ENCODE measurements at regions not wholly inside any gene's neighbourhood (a gene's known extent, or its start where the extent isn't known, plus 50 kb on each side); places are given as distances from the start of the nearest gene placed in this dataset.
"Not testable (repeated sequence)": the region's sequence is repeated elsewhere in the genome, so short reads cannot be mapped to it uniquely, and the experiment has no call there.

DNA sequence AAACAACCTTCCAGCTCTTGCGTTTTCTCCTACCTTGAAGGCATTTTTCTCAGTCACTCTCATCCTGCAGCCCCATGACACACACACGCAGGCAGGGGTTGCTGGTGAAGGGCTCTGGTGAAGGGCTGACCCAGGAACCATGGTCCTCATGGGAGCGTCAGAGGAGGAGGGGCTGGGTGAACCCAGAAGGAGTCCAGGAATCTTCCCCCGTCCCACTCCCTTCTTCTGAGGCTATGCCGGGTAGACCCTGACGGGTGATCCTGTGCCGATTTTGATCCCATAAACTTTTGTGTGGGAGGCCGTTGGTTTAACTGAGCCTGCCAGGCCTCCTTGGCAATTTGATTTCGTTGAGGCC is 278.4 kb upstream of the FOXF1 start:
- DNase-seq (ENCODE audit: low spot score) = no peak

DNA sequence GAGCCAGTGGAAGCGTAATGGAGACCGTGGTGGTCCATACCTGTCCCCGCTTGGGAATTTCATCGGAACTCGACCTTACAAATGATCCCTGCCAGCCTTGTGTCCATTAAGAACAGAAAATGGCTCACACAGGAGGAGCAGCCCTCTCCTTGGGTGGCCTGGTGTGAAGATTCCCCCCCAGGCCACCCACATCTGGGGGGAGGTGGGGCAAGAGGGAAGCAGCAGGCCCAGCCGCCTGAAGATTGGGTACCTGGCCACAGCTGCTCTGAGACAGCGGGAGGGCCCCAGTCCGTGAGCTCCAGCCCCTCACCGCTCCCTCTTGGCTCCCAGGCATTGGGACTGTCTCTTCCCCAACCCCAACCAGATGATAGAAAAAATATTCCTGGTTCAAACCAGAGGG is 277.8 kb upstream of the FOXF1 start:
- DNase-seq (ENCODE audit: low spot score) = no peak

DNA sequence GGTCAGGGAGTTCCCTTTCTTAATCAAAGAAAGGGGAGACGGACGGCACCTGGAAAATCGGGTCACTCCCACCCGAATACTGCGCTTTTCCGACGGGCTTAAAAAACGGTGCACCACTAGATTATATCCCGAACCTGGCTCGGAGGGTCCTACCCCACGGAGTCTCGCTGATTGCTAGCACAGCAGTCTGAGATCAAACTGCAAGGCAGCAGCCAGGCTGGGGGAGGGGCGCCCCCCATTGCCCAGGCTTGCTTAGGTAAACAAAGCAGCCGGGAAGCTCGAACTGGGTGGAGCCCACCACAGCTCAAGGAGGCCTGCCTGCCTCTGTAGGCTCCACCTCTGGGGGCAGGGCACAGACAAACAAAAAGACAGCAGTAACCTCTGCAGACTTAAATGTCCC is 276.8 kb upstream of the FOXF1 start:
- DNase-seq (ENCODE audit: low spot score) = not testable (repeated sequence)

DNA sequence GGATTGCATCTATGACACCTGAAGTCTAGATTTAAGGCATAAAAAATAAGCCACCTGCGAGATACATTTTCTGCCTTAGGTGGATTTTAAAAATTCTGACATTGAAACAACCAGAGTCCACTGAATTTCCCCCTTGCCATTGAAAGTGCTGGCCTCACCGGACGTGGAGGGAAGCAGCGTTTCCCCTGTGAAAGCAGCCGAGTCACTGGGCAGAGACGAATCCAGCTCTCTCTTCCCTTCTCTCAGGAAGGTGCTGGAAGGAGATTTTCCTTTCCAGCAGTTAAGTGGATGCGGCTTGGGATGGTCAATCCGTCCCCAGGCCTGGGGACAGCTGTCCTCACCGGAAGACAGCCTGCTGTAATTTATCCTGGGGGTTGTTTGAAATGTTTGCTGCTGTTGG is 270.9 kb upstream of the FOXF1 start:
- no peak for DNase-seq (ENCODE audit: low spot score)

- no peak for DNase-seq (ENCODE audit: low spot score)
Observed at GRCh38 chr16:86240716-86241363, 269.5 kb upstream of the FOXF1 start.

GRCh38 chr16:86241681-86242080 is 268.6 kb upstream of the FOXF1 start:
- no peak for DNase-seq (ENCODE audit: low spot score)

DNA sequence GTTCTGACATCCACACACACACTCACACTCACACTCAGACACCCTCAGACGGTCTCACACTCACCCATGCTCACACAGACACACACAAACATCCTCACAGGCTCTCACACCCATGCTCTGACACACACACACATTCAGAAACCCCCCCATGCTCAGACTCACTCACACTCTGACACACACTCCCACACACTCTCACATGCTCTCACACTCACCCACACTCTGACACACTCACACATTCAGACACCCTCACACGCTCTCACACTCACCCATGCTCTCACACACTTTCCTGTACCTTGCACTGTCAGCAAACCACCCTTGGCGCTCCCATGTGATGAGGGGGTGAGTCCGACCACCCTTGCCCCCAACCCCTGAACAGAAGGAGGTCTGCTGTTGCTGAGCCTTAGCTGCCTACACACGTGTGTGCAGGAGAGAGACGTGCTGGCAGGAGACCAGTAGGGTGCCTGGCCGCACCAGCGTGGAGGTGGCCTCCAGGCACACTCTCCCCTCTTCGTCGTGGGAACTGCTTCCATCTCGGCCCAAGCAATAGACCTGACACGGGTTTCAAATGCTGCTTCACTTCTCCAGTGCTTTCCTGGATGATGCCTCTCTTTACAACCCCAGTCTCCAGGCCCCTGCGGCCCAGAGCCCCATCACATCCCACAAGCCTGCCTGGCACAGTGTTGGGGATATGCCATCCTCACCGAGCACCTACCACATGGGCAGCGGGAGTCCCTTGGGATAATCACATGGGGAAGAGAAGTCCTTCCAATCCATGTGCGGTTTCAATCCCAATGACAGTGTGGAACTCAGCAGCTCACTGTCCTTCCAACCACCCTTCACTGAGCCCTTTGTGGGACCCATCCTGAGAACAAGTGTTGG is 267.8 kb upstream of the FOXF1 start:
- no peak for DNase-seq (ENCODE audit: low spot score)

GRCh38 chr16:86243123-86243473 is 267.2 kb upstream of the FOXF1 start:
- DNase-seq (ENCODE audit: low spot score) = no peak

DNA sequence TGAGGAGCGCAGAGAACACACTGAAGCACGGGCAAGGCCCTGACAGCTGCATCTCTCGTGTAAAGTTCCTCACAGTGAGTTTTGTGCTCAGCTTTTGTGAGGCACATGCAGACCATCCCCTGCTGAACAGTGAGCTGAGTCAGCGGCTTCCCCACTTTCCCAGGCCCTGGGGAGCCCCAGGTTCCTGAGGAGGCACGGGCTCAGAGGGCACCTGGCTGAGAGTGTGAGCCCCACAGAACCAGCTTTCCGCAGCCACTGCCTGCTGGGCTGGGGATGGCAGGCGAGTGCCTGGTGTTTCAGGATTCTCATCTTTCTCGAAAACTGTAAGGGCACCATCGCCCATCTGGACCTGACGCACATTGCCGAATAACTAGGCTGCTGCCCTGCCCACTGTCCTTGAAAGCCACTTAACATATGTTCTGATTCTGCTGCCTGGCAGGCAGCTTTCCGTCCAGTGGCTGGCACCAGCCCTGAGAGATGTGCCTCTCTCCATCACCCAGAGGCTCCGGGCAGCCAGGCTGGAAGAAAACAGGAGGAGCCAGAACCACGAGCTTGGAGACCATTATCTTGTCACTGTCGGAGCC is 266.7 kb upstream of the FOXF1 start:
- DNase-seq (ENCODE audit: low spot score) = no peak

DNA sequence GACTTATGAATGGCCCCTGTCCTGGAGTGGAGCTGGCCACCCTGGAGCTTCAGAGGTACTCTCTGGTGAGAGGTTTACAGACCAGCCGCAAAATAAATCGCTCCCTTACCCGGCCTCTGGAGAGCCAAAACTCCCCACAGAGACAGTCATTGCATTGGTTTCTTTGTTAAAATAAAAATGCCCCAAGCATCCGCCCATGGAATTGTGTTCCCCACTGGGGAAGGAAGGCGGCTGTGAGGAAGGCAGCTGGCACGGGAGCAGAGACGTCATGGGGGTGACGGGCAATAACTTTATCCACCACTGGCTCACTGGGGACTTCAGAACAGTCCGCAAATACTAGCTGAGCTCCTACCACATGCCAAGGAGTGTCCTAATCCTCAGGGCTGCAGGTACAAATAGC is 266.2 kb upstream of the FOXF1 start:
- DNase-seq (ENCODE audit: low spot score) = no peak

- DNase-seq (ENCODE audit: low spot score) = no peak
Observed at GRCh38 chr16:86244936-86245335, 265.4 kb upstream of the FOXF1 start.

GRCh38 chr16:86245351-86245750 is 265.0 kb upstream of the FOXF1 start:
- DNase-seq (ENCODE audit: low spot score) = no peak

GRCh38 chr16:86245895-86246294 is 264.4 kb upstream of the FOXF1 start:
- DNase-seq (ENCODE audit: low spot score) = no peak

DNA sequence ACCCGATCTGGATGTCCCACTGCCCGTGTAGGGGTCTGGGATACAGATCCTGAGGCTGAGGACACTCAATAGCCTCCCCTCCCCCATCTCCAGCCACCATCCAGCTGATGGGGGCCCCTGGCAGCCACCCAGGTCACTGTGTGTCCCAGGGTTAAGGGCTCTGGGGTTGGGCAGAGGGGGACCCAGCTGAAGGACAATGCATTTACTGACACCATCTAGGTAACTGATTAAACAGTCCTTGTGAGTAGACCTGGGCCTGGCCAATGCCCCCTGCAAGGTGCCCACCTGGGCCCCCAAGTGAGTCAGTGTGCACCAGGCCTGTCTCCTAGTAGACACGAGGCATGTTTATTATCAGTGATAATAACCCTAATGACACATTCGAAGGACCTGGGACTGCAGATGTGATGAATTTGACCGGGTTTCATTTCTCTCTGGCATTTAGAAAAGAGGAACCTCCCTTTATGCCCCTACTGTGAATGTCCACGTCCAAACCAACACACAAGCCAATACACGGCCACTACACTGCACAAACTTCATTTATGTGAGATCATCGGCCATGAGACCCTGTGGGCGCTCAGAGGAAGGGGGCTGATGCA is 261.9 kb upstream of the FOXF1 start:
- no peak for DNase-seq (ENCODE audit: low spot score)

DNA sequence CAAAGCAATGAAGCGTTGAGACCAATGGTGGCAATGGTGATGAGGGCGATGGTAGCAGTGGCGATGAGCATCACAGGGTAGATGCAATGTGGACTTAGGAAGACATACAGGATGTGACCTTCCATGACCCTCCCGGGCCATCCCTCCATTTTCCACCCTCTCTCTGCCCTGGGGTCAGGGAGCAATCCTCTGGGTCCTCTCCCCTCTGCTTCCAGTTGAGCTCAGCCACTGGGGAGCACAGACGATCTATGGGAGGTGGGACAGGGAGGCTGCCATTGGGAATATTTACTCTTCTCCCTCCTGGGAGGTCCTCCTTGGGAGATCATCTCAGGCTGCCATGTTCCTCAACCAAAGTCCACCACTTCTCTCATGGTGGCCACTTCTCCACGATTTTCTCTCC is 260.7 kb upstream of the FOXF1 start:
- no peak for DNase-seq (ENCODE audit: low spot score)

DNA sequence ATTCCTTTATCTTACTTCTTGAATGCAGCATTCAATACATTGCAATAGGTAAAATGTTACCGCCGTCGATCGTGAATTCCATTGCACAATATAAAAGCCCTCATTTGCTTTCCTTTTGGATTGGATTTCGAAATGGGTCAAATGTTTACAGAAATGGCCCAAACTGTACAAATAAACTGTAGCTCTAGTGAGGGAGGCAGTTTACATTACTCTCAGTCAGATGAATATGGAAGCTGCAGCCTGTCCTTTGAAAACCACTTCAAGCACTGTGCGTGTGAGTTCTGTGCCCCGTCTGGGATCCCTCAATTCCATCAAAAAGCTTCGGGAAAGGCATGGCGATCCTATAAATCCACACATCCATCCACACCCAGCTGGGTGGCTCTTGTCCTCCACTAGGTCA is 258.6 kb upstream of the FOXF1 start:
- no peak for DNase-seq (ENCODE audit: low spot score)

DNA sequence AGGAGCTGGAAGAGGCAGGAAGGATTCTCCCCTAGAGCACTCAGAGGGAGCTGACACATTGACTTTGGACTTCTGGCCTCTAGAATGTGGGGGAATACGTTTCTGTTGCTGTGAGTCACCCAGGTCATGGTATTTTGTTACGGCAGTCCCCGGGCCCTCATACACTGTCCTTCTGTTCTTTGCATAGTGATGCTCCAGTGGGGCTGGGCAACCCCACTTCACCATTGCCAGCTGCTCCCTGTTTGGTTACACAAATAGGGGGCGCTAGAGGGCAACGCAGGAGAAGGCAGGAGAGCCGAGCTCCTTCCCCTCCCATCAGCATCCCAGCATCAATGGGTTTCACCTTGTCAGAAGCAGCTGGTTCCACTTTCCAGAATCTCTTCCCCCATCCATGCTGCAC is 257.7 kb upstream of the FOXF1 start:
- DNase-seq (ENCODE audit: low spot score) = peak; percentile 70

DNA sequence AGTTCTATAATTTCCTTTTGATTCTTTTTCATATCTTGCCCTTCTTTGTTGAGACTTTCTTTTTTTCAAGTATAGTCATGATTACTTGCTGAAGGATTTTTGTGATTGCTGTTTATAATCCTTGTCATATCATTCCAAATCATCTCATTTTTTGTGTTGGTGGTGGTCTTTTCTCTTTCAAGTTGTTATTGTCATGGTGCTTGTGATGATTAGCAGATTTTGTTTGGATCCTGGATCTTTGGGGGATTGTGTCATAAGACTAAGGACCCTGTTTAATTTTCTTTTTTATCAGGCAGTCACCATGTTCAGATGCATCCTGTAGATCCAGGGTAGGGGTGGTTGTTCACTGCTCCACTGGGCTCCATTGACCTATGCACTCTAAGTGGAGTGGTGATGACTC is 254.4 kb upstream of the FOXF1 start:
- DNase-seq (ENCODE audit: low spot score) = no peak

DNA sequence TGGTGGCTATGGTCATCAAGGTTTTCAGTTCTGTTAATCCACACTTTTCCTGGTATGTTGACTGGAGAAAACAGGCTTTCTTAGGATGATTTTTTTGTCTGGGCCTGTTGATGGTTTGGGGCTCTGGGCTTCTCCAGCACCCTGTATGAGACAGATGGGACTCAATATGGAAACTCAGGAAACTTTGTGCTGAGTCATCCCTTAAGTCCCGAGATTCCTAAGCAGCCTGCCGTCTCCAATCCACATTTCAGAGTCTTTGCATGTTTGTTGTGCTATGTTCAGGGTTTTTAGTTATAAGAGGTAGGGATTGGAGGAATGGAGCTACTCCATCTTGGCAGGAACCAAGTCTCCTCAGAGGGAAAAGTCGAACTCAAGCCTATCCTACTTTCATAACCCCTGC is 253.3 kb upstream of the FOXF1 start:
- DNase-seq (ENCODE audit: low spot score) = no peak

DNA sequence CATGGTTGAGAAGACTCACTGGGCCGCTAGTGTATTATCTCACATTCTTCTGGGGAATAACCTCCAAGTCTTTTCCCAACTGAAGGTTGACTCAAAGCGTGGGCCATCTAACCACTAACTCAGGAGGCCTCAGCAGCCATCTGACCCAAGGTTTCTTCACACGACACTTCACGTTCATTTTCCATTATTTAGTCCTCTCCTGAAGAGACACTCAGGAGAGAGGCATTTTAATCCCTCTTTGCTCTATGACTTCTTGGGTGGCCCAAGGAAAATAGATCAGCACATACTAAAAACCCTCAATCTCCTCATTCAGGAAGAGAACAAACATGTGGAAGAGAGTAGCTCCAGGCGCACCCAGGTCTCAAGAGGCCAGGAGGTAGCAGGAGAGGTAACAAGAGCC is 252.8 kb upstream of the FOXF1 start:
- no peak for DNase-seq (ENCODE audit: low spot score)

- DNase-seq (ENCODE audit: low spot score) = no peak
Observed at GRCh38 chr16:86258713-86259112, 251.6 kb upstream of the FOXF1 start.

DNA sequence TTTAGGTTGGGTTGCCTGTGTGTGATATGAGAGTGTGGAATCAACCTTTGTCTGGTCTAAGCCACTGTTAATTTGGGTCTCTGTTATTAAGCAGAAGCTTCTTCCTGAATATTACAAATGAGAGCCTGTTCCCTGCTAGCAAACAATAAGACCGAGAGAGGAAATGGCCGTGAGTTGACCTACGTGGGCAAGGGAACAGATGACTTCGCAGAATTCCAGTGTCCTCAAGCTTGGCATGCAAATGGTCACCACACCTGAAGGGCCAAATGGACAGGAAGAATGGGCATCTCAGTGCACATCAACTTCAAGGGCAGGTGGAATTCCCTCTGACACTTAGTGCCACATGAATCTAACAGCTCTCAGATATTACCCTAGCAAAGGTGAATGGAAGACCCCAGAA is 250.8 kb upstream of the FOXF1 start:
- no peak for DNase-seq (ENCODE audit: low spot score)

GRCh38 chr16:86261379-86261778 is 248.9 kb upstream of the FOXF1 start:
- no peak for DNase-seq (ENCODE audit: low spot score)
